Activated effector memory CD4-positive, alpha-beta T cell treated with Interleukin-2 at 50 U/mL for 16 hours (primary cell): ENCODE measurements at regions not wholly inside any gene's neighbourhood (a gene's known extent, or its start where the extent isn't known, plus 50 kb on each side); places are given as distances from the start of the nearest gene placed in this dataset.

Experiments
- DNase-seq: peaks from one replicate; pipeline ENCODE4 v3.0.0-alpha.2; 2020

DNA sequence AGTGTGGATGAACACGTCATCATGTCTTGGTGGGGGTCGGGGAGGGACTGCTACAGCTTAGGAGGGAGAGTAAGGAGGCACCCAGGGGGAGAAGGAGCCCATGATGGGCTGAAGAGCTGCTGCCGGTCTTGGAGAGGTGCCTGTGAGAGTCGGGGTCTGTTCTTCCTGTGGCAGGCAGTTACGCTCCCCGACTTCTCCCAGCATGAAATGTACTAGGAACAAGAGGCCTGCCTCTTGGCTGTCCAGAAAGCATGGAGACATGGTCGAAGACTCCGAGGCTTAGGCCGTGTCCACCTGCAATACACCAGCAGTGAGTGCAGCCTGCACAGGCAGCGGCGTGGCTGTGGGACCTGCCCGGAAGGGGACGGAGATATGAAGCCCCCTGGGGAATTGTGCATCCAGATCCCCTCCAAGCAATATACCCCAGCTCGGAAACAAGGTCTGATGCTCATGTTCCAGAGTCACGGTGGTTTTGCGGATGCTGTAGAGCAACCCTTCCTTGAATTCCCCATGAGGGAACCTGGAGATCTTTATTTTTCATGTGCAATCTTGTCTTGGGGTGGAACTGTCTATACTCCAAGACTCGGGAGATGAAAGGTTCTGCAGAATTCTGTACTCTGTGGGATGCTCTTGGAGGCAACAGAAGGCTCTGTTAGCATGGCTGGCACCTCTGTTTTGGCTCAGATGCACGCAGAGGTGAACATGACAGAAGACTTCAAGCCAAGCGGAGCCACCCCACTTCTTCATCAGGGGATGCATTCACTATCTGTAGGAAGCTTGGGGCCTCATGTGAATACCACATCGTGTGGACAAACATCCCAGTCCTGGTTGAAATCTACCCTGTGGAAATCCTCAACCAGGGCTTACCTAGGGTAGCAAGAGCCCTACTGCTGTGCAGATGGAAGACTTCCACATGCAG is 374.9 kb upstream of the IRX4 start:
- DNase-seq, result no peak

DNA sequence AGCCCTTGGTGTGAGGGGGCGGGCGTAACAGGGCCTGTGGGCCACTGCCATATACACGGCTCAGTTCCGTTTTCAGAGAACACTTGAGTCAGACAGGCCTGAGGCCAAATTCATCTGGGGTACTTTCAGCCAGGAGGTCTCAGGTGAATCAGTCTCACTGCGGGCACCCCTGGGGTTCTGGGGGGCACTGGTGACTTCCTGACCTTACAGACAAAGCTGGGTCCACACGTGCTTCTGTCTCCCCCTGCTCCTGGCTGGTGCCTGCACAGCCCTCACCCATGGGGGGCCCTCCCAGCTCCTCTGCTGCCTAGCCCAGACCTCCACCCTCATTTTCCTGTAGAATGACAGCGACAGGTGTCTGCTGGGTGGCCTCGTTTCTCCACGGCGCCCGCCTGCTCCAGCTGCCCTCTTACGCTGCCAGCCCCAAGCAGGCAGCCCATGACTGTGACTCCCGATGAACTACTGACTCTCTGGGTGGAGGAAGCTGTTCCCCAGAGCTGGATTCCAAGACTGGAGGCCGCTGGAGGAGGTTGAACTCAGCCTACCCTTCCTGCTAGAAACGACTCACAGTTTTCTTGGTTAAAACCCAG is 374.1 kb upstream of the IRX4 start:
- DNase-seq, result no peak

DNA sequence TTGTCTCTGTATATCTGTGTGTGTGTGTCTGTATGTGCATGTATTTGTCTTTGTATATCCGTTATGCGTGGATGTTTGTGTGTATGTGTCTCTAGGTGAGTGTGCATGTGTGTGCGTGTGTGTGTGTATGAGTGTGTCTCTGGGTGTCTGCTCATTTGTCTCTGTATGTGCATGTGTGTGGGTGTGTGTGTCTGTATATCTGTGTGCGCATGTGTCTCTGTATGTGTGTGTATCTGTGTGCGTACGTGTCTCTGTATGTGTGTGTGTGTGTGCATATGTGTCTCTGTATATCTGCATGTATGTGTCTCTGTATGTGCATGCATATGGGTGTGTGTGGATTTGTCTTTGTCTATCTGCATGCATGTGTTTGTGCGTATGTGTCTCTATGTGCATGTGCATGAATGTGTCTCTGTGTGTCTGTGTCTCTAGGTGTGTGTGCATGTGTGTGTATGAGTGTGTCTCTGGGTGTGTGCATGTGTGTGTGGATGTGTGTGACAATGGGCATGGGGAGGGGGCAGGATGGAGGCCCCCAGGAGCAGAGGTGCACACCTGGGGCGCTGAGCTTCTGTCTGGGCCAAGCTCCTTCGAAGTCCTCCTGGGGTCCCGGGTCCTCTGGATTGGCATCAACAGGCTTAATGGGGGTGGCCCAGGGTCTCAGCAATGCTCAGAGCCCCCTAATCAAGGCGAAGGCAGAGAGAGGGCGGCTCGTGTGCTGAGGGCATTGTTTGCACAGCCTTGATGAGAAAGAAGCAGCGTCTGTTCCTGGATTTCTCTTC is 373.4 kb upstream of the IRX4 start:
- DNase-seq, result no peak

DNA sequence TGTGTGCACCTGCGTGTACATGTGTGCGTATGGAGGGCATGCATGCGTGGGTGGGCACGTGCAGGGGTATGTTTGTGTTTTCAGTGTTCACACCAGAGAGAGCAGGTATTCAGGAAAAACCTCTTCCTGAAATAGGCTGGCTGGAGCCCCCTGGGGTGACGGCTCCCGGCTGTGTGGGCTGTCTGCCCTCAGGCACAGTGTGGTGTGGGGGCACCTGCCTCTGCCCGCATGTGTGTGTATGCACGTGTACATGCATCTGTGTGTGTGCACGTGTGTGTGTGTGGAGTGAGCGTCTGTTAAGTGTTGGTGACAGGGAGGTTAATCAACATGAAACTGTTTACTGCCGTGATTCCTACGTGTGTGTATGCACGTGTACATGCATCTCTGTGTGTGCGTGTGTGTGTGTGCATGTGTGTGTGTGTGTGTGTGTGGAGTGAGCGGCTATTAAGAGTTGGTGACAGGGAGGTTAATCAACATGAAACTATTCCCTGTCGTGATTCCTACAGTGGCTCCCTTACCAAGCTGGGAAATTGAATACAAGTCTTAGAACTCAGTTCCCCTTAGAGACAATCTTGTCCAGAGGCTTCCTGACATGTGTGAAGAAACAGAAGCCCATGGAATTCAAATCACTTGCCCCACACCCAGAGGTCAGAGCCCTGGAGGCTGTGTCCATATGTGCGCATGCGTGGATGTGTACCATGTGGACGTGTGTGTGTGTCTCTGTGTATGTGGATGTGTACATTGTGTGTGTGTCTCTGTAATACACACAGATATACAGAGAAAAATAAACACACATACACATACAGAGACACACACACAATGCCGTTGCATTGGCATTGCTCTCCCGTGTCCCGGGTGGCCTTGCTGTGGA is 372.4 kb upstream of the IRX4 start:
- no peak for DNase-seq

DNA sequence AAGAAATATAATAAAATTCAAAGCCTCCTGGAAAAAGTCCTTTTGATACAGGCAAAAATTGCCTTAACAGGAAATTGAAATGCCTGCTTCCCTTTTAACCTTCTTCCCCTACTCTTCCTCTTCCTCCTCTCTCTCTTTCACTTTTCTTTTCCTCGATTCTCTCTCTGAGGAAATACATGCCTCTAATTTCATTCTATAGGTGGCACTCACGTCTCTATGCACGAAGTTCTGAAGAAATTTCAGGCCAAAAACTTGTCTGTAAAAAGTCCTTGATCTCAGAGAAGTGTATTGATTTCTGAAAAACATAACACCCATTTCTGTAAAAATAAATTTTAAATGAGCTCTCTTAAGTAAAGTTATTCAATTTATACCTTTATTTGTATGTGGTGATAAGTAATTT is 371.7 kb upstream of the IRX4 start:
- no peak for DNase-seq

DNA sequence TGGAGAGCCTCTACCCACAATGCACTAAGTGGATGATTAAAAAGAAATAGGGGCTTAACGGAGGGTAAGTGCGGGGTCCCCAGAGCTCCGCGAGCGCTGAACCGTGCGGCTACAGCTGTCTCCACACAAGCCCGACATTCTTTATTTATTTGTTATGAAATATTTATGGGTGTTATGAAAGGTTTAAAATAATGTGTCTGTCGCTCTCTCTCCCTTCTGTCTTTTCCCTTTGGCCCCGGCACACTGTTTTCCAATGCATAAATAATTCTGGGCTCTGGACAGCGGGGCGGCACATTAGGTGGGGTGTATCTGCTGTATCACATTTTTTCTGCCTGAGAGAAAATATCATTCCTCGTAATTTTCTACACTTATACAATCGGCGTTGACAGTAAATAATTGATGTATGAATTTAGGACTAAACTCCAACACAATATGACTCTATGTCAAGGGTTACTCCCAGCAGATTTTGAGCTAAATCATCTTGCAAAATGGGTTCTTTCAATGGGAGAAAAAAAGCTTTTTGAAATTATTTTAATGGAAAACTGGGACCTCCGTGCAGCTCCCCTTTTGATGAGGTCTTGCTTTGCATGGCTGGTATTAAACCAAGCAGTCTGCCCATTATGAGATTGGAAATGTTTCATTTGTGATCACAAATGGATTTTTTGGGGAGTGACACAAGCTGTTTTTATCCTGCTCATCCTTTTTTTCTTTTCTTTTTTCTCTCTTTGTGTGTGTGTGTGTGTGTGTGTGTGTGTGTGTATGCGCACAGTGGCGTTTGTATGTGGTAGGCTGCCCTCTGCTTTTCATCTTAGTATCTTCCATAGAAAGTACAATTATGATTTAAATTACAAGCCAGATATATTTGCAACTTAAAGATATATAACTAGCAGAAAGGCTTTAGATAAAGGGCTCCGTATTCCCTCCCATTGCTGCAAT is 370.6 kb upstream of the IRX4 start:
- DNase-seq, result no peak

DNA sequence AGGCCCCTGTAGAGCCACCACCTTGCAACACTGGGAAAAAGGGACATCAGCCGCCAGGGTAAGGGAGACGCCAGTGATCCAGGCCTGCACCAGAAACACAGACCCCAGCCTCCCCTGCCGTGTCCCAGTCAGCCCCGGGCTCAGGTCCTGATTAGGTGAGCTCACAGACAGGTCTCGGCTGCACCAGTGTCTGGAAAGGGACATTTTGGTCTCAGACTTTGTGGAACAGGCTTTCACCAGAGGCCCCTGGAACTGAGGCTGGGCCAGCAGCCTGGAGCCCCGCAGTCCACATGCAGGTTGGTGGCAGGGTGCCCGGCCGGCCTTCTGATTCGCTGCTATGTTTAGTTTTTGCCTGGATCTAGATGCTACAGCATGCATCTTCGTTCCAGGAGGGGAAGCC is 369.0 kb upstream of the IRX4 start:
- no peak for DNase-seq

DNA sequence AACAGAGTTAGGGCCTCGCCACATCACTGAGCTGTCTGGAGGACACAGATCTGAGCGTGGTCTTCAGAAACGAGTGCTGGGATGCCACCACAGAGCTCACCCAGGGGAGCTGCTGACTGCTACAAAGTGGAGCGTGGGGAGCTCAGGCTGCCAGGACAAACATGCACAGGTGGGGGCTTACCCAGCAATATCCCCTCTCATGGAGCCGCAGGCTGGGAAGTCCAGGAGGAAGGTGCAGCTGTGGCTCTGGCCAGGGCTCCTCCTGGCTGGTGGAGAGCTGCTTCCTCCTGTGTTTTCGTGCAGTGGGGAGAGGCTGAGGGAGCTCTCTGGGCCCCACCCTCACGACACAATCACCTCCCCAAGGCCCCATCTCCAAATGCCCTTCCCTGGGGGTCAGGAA is 368.6 kb upstream of the IRX4 start:
- DNase-seq, result no peak

DNA sequence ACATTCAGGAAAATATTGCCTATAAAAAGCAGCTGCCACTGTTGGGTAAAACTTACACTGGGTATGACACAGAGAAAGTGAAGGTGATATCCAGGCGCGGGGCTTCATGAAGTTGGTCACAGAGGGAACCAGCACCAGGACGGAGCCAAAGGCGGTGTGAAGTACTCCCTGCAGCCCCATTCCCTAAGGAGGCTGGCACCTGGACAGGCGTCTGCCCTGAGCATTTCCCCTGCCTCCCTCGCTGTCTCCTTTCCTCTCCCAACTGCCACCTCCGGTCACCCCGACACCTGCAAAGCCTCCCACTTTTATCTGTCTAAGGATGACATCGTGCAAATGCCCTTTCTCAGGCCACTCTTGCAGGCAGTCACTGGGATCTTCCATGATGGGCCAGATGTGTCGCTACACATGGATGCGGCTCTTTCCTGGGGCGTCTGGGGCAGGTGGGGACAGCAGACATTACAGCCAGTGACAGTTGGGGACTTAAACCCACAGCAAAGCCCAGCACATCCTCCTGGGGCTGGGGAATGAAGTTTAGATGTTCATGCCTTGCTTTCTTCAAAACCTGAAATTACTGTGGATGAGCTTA is 367.7 kb upstream of the IRX4 start:
- DNase-seq, result no peak

DNA sequence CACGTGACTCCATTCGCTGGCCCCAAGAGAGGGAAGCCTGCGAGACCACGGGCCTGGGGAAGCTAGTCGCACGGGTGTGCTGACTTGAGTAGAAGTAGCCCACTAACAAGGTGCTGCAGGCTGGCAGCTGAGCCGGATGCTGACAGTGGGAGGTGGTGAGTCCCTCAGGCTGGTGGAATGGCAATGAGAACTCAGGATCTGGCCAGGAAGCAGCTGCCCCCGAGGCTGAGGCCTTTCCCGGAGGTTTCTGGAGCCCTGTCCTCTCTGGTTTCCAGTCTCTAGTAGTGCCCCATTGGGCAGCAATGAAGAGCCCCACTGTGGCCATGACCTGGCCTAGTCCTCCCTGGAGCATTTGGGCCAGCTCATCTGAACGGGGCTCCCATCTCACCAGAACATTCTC is 366.7 kb upstream of the IRX4 start:
- DNase-seq, result no peak

DNA sequence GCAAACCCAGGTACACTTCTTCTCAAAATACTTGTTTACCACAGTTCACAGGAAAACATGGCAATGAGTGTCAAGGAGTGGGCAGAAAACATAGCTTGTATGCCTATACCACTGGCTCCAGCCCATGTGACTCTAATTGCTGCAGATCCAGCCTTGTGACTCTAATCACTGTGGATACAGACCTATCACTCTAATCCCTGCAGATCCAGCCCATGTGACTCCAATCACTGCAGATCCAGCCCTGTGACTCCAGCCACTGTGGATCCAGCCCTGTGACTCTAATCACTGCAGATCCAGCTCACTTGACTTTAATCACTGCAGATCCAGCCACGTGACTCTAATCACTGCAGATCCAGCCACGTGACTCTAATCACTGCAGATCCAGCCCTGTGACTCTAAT is 366.3 kb upstream of the IRX4 start:
- DNase-seq, result no peak

DNA sequence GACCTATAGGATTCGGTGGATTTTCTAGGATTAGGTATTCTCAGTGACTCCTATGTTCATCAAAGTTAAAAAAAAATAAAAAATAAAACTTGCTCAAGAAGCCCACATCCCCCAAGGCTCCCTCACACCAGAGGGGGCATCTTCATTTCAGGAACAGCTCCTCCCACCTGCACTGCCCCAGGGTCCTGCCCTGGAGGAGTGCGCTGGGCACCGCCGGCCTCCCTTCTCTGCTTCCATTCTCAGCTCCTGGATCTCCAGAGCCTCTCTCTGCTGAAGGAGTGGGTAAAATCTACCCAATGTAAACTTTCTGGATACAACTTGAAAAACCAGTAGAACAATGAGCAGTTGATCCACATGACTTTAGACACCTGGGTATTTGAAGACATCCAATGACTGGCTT is 359.8 kb upstream of the IRX4 start:
- DNase-seq, result no peak

DNA sequence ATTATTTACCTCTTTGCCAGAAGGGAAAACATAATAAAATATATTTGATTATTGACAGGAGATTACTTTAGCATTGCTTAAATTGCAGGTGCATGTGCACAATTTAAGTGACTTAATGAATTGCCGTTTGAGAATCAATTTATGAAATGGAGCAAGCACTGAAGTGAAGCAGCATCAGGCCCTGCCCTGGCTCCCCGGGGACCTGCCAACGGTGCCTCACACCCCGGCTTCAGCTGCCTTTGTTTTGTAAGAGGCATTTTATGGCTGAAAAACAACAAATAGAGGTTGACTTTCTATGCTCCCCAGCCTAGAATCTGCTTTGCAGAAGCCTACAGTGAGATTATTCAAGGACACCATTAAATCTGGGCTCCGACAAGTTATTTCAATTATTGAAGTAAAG is 359.1 kb upstream of the IRX4 start:
- DNase-seq, result no peak

DNA sequence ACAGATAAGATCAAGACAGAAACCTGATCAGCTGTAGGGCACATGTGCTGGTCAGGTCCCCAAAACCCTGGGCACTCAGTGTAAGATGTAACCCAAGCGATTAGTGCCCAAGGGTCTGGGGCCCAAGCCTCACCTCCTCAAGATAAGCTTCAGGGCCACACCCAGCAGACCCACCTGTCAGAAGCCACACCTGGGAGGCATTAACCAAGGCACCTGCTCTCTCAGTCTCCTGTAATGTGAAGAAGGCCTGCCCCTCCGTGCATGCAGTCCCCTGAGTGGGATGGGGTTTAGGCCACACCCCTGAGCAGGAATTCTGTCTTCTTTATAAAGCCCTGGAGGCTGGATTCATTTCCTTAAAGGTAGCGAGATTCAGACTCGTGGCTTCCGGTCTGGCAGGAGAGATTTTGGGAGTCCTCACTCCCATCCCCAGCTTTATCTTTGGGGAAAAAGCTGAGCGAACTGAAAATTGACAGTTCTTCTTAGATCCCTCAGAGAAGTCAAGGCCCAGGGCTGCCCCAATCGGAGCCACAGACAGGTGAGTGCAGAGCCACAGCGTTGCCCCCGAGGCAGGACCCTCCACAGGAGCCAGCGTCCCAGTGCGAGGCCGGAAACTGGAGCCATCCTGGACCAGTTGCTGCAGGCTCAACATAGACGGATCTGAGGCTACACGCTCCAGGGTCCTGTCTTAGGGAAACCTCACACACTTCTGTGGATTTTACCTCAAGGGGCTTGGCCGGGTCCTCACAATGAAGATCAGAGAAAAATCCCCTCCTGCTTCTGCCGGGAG is 357.6 kb upstream of the IRX4 start:
- DNase-seq, result no peak

DNA sequence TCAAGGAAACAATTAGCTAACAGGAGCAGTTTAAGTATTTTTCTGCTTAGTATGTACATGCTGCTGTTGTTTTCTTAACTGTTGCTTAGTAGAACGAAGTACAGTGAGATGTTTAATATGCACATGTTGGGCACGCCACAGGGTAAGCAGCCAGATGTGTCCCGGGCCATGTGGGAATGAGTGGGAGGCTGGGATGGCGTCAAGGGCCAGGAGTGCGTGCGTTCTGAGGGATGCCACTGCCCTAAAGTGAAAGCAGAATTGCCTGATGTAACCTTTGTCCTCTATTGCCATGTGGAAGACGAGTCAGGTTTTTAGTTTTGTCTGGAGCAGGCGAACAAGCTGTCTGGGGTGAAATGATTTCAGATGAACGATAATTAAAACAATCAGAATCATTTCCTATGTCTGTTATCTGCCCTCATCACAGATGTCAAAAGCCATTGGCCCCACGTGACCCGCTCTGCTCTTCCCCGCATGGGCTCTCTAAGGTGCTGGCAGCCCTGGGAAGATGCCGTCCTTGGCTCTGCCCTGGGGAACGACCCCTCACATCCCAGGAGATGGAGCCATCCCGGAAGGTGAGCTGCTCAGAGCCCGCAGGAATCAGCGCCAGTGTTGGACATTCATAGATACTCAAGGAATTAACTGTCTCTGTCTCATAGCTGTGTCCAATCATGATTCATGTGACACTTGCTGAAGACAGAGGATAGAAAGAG is 356.6 kb upstream of the IRX4 start:
- DNase-seq, result no peak

DNA sequence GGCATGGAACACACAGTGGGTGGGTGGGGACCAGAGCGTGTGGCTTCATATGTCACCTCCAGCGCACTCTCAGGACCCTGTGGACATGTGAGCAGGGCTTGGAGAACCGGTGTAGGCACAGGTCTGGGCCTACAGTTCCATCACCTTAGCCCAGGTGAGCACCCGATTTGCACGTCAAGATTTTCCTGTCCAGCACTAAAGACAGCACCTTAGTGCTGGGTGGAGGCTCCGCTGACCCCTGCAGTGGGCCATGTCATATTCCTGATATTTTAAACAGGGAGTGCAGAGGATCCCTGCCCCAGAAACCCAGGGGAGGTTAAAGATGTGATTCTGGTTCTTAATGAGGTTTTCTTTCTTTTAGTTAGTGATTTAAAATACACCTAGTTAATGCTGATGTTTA is 356.0 kb upstream of the IRX4 start:
- no peak for DNase-seq

DNA sequence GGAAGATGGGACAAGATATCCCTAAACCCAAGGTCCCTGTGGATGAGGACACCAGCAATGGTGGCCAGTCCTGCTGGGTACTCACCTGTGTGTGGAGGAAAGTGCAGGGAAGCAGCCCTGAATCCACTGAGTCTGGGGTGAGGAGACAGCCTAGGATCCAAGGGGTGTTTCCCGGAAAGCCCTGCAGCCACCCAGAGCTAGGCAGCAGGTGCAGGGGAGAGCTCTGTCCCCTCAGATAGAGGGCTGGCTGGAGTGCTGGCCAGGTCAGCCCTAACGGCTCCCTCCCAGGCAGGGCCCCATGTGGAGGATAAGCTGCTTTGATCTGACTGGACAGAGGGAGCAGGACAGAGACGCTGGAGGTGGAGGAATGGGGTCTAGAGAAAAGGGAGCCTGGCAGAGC is 344.7 kb upstream of the IRX4 start:
- no peak for DNase-seq

DNA sequence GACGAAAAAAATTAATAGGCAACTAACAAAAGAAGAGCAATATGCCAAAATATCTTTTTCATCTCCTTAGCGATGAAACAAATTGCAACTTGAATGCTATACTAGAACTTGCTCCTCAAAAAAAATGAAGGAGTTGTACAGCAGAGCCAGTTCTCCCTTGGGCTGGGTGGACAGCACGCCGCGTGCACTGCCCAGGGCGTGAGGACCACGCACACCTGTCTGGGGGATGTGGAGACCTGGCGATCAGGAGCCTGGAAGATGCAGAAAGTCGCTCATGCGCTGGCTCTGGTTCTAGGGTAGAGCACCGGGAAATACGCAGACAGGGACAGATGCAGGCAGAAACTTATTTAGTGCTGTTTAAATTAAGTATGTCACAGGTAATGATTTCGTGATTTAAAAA is 342.0 kb upstream of the IRX4 start:
- no peak for DNase-seq

DNA sequence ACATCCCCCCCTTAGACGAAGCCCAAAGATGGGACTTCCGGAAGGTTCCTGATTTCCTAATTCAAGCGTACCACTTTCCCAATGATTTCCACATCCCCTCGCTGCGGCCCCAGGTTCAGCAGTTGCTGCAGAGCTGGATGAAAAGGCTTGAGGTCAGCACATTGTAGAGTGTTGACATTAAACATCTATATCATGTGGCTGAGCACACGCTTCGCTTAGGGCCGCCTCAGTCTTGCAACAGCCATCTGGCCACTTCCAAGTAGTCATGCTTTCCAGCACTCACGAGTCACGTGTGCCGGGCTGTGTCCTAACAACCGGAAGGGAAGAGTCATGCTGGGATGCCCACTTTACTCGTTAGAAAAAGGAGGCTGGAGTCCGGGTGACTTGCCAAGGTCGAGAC is 340.6 kb upstream of the IRX4 start:
- DNase-seq, result no peak
